ENCODE measurements at regions not wholly inside any gene's neighbourhood (a gene's known extent, or its start where the extent isn't known, plus 50 kb on each side); places are given as distances from the start of the nearest gene placed in this dataset.

- dilution Hi-C loops (cut with MboI; ENCODE audit: extremely low pct_ligation_motif_present, low sequenced_read_pairs): no loop called here
These were observed 110.4 kb upstream of the MAGI3 start for GRCh38 chr1:113279776-113280391.

GRCh38 chr1:113280581-113280980, 109.7 kb upstream of the MAGI3 start:
- no peak for FAIRE-seq
- no peak for DNase-seq (ENCODE audit: low read depth, low spot score)
- Histone ChIP-seq H3K27ac (ENCODE audit: control insufficient read depth, insufficient read depth, low read length) (no peak overlapping the region), H3K36me3 (ENCODE audit: control insufficient read depth in 2 of 2, extremely low read depth in 1 of 2, insufficient read depth in 2 of 2, low read length in 2 of 2) (no peaks in the 10 kb centered on the region), H3K9me3 (ENCODE audit: control insufficient read depth, low read depth, low read length) (no peaks in the 10 kb centered on the region), H3K79me2 (ENCODE audit: control insufficient read depth, insufficient read depth, low read length) (no peaks in the 10 kb centered on the region), H4K20me1 (ENCODE audit: control insufficient read depth, extremely low read depth, insufficient read depth, low read length) (no peaks in the 10 kb centered on the region), H2AFZ (ENCODE audit: control insufficient read depth, low read length) (no peak overlapping the region), H3K9ac (ENCODE audit: control insufficient read depth, extremely low read depth, insufficient read depth, low read length) (no peak overlapping the region), H3K4me1 (ENCODE audit: control insufficient read depth, extremely low read depth, insufficient read depth, low read length) (no peaks in the 10 kb centered on the region), H3K9me1 (ENCODE audit: control insufficient read depth, extremely low read depth, insufficient read depth, low read length) (no peaks in the 10 kb centered on the region), H3K4me2 (ENCODE audit: control insufficient read depth, extremely low read depth, insufficient read depth, low read depth, low read length) (no peak overlapping the region), H3K27me3 (ENCODE audit: control insufficient read depth, extremely low read depth, insufficient read depth, low read length) (peaks cover 8% of the 10 kb centered on the region), H3K4me3 (ENCODE audit: control insufficient read depth in 2 of 3, extremely low read depth in 1 of 3, insufficient read depth in 2 of 3, low read depth in 1 of 3, low read length in 3 of 3) (no peak overlapping the region)
- TF ChIP-seq CTCF (optimal IDR thresholded peaks at IDR 0.05 in 1 of 3, IDR thresholded peaks at IDR 0.05 in 1 of 3, conservative IDR thresholded peaks at IDR 0.05 in 1 of 3; ENCODE audit: extremely low read depth in 1 of 3, insufficient read depth in 2 of 3, low read length in 3 of 3) (no peak), EZH2 (IDR thresholded peaks at IDR 0.05; ENCODE audit: low read length) (no peak)
- dilution Hi-C loops (cut with MboI; ENCODE audit: extremely low pct_ligation_motif_present, low sequenced_read_pairs): no loop called here

More at GRCh38 chr1:113279776-113280391, 110.4 kb upstream of the MAGI3 start:
- Histone ChIP-seq H3K4me1 (ENCODE audit: control insufficient read depth, extremely low read depth, insufficient read depth, low read length) (no peaks in the 10 kb centered on the region), H3K4me2 (ENCODE audit: control insufficient read depth, extremely low read depth, insufficient read depth, low read depth, low read length) (no peak overlapping the region), H3K27me3 (ENCODE audit: control insufficient read depth, extremely low read depth, insufficient read depth, low read length) (peaks cover 8% of the 10 kb centered on the region), H3K9me3 (ENCODE audit: control insufficient read depth, low read depth, low read length) (no peaks in the 10 kb centered on the region), H3K27ac (ENCODE audit: control insufficient read depth, insufficient read depth, low read length) (no peak overlapping the region), H4K20me1 (ENCODE audit: control insufficient read depth, extremely low read depth, insufficient read depth, low read length) (no peaks in the 10 kb centered on the region), H3K36me3 (ENCODE audit: control insufficient read depth in 2 of 2, extremely low read depth in 1 of 2, insufficient read depth in 2 of 2, low read length in 2 of 2) (no peaks in the 10 kb centered on the region), H2AFZ (ENCODE audit: control insufficient read depth, low read length) (no peak overlapping the region), H3K9ac (ENCODE audit: control insufficient read depth, extremely low read depth, insufficient read depth, low read length) (no peak overlapping the region), H3K79me2 (ENCODE audit: control insufficient read depth, insufficient read depth, low read length) (no peaks in the 10 kb centered on the region), H3K4me3 (ENCODE audit: control insufficient read depth in 2 of 3, extremely low read depth in 1 of 3, insufficient read depth in 2 of 3, low read depth in 1 of 3, low read length in 3 of 3) (no peak overlapping the region), H3K9me1 (ENCODE audit: control insufficient read depth, extremely low read depth, insufficient read depth, low read length) (no peaks in the 10 kb centered on the region)
- no peak for FAIRE-seq
- TF ChIP-seq EZH2 (IDR thresholded peaks at IDR 0.05; ENCODE audit: low read length): no peak
- no peak for TF ChIP-seq CTCF (optimal IDR thresholded peaks at IDR 0.05 in 1 of 3, IDR thresholded peaks at IDR 0.05 in 1 of 3, conservative IDR thresholded peaks at IDR 0.05 in 1 of 3; ENCODE audit: extremely low read depth in 1 of 3, insufficient read depth in 2 of 3, low read length in 3 of 3)
- DNase-seq (ENCODE audit: low read depth, low spot score): no peak

Data from keratinocyte (primary cell).